Rectal smooth muscle tissue (tissue), 1 donor: ENCODE measurements at regions not wholly inside any gene's neighbourhood (a gene's known extent, or its start where the extent isn't known, plus 50 kb on each side); places are given as distances from the start of the nearest gene placed in this dataset.

Source experiments
- H3K27ac ChIP-seq: one replicate; pipeline ENCODE4 v1.7.0; 2013; ENCODE audit warnings: low read depth, low read length, inconsistent platforms
- H3K27me3 ChIP-seq: one replicate; pipeline ENCODE4 v1.7.0; 2013; ENCODE audit warnings: low read length; ENCODE audit not compliant: control insufficient read depth, insufficient read depth
- H3K36me3 ChIP-seq: one replicate; pipeline ENCODE4 v1.7.0; 2013; ENCODE audit warnings: low read length; ENCODE audit not compliant: control insufficient read depth, insufficient read depth
- H3K4me1 ChIP-seq: one replicate; pipeline ENCODE4 v1.7.0; 2013; ENCODE audit warnings: low read length; ENCODE audit not compliant: control insufficient read depth, insufficient read depth
- H3K4me3 ChIP-seq: one replicate; pipeline ENCODE4 v1.7.0; 2013; ENCODE audit warnings: low read length
- H3K9ac ChIP-seq: one replicate; pipeline ENCODE4 v1.7.0; 2013; ENCODE audit warnings: low read length

GRCh38 chr1:43048601-43049011 is 89.9 kb upstream of the SLC2A1 start:
- Histone ChIP-seq H3K27ac (no peak overlapping the region), H3K36me3 (no peaks in the 10 kb centered on the region), H3K27me3 (no peaks in the 10 kb centered on the region), H3K4me1 (no peaks in the 10 kb centered on the region), H3K4me3 (no peak overlapping the region), H3K9ac (no peak overlapping the region)

- Histone ChIP-seq H3K27me3 (no peaks in the 10 kb centered on the region), H3K4me1 (no peaks in the 10 kb centered on the region), H3K9ac (no peak overlapping the region), H3K36me3 (no peaks in the 10 kb centered on the region), H3K4me3 (no peak overlapping the region), H3K27ac (no peak overlapping the region)
Measured at GRCh38 chr1:43047135-43047534, 88.5 kb upstream of the SLC2A1 start.

- no peaks in the 10 kb centered on the region for H3K27me3 ChIP-seq
- H3K36me3 ChIP-seq = no peaks in the 10 kb centered on the region
- no peak overlapping the region for H3K4me3 ChIP-seq
- H3K9ac ChIP-seq = no peak overlapping the region
- no peaks in the 10 kb centered on the region for H3K4me1 ChIP-seq
- no peak overlapping the region for H3K27ac ChIP-seq
Measured at GRCh38 chr1:43044572-43045361, 86.1 kb upstream of the SLC2A1 start.

GRCh38 chr1:43043695-43044094 is 85.0 kb upstream of the SLC2A1 start:
- H3K36me3 ChIP-seq = no peaks in the 10 kb centered on the region
- no peak overlapping the region for H3K27ac ChIP-seq
- H3K27me3 ChIP-seq = no peaks in the 10 kb centered on the region
- H3K4me1 ChIP-seq = no peaks in the 10 kb centered on the region
- no peak overlapping the region for H3K4me3 ChIP-seq
- H3K9ac ChIP-seq = no peak overlapping the region

- Histone ChIP-seq H3K4me1 (no peaks in the 10 kb centered on the region), H3K27ac (no peak overlapping the region), H3K4me3 (no peak overlapping the region)
Measured at GRCh38 chr1:43042773-43043457, 84.2 kb upstream of the SLC2A1 start.

GRCh38 chr1:43042127-43042526 is 83.5 kb upstream of the SLC2A1 start:
- Histone ChIP-seq H3K27me3 (no peaks in the 10 kb centered on the region), H3K36me3 (no peaks in the 10 kb centered on the region), H3K9ac (no peak overlapping the region), H3K4me1 (no peaks in the 10 kb centered on the region), H3K4me3 (no peak overlapping the region), H3K27ac (no peak overlapping the region)

More at GRCh38 chr1:43042773-43043457, 84.2 kb upstream of the SLC2A1 start:
- H3K9ac ChIP-seq = no peak overlapping the region
- no peaks in the 10 kb centered on the region for H3K36me3 ChIP-seq
- H3K27me3 ChIP-seq = no peaks in the 10 kb centered on the region

GRCh38 chr1:43041591-43041990 is 82.9 kb upstream of the SLC2A1 start:
- H3K4me1 ChIP-seq = no peaks in the 10 kb centered on the region
- no peak overlapping the region for H3K4me3 ChIP-seq
- no peak overlapping the region for H3K27ac ChIP-seq

GRCh38 chr1:43039228-43040055 is 80.8 kb upstream of the SLC2A1 start:
- Histone ChIP-seq H3K27ac (no peak overlapping the region), H3K4me1 (no peaks in the 10 kb centered on the region)

More at GRCh38 chr1:43041591-43041990, 82.9 kb upstream of the SLC2A1 start:
- no peaks in the 10 kb centered on the region for H3K27me3 ChIP-seq
- no peak overlapping the region for H3K9ac ChIP-seq
- no peaks in the 10 kb centered on the region for H3K36me3 ChIP-seq

GRCh38 chr1:43038232-43038935 is 79.7 kb upstream of the SLC2A1 start:
- Histone ChIP-seq H3K27ac (no peak overlapping the region), H3K36me3 (no peaks in the 10 kb centered on the region), H3K4me3 (no peak overlapping the region), H3K4me1 (no peaks in the 10 kb centered on the region), H3K9ac (no peak overlapping the region), H3K27me3 (no peaks in the 10 kb centered on the region)

More at GRCh38 chr1:43039228-43040055, 80.8 kb upstream of the SLC2A1 start:
- Histone ChIP-seq H3K4me3 (no peak overlapping the region), H3K36me3 (no peaks in the 10 kb centered on the region), H3K27me3 (no peaks in the 10 kb centered on the region), H3K9ac (no peak overlapping the region)

GRCh38 chr1:43037466-43037865 is 78.8 kb upstream of the SLC2A1 start:
- Histone ChIP-seq H3K36me3 (no peaks in the 10 kb centered on the region), H3K4me3 (no peak overlapping the region), H3K27ac (no peak overlapping the region)

GRCh38 chr1:43036932-43037331 is 78.3 kb upstream of the SLC2A1 start:
- Histone ChIP-seq H3K27ac (no peak overlapping the region), H3K27me3 (no peaks in the 10 kb centered on the region), H3K36me3 (no peaks in the 10 kb centered on the region), H3K4me1 (no peaks in the 10 kb centered on the region), H3K4me3 (no peak overlapping the region), H3K9ac (no peak overlapping the region)

More at GRCh38 chr1:43037466-43037865, 78.8 kb upstream of the SLC2A1 start:
- no peaks in the 10 kb centered on the region for H3K27me3 ChIP-seq
- H3K4me1 ChIP-seq = no peaks in the 10 kb centered on the region
- H3K9ac ChIP-seq = no peak overlapping the region
